ENCODE measurements at regions not wholly inside any gene's neighbourhood (a gene's known extent, or its start where the extent isn't known, plus 50 kb on each side); places are given as distances from the start of the nearest gene placed in this dataset.

DNA sequence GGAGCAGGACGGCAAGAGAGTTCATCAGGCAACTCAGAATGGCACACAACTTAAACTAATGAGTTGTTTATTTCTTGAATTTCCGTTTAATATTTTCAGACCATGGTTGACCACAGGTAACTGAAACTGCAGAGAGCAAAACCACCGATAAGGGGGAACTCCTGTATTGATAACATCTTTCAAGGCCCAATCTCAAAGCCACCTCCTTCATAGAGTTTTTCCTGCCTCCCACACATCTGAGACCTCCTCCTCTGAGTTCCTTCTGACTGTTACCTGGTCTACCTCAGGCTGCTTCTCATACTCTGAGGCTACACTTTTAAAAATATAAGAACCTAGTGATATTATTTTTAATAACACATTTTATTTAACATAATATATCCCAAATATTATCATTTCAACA is 341.5 kb upstream of the NPVF start:
- Histone ChIP-seq H3K9me3 (no peaks in the 10 kb centered on the region), H3K27me3 (no peaks in the 10 kb centered on the region), H3K4me1 (no peaks in the 10 kb centered on the region), H3K36me3 (no peaks in the 10 kb centered on the region), H3K4me3 (no peak overlapping the region), H3K27ac (no peak overlapping the region)
- intact Hi-C loops (cut with DNase I; ENCODE audit: low total_unique reads), result loop anchor here (10.0 kb wide), 1 partner anchor 315 kb away; no protein-coding TSS in a partner anchor
- TF ChIP-seq POLR2A (IDR thresholded peaks at IDR 0.05), result no peak
- TF ChIP-seq, protein P1, sequence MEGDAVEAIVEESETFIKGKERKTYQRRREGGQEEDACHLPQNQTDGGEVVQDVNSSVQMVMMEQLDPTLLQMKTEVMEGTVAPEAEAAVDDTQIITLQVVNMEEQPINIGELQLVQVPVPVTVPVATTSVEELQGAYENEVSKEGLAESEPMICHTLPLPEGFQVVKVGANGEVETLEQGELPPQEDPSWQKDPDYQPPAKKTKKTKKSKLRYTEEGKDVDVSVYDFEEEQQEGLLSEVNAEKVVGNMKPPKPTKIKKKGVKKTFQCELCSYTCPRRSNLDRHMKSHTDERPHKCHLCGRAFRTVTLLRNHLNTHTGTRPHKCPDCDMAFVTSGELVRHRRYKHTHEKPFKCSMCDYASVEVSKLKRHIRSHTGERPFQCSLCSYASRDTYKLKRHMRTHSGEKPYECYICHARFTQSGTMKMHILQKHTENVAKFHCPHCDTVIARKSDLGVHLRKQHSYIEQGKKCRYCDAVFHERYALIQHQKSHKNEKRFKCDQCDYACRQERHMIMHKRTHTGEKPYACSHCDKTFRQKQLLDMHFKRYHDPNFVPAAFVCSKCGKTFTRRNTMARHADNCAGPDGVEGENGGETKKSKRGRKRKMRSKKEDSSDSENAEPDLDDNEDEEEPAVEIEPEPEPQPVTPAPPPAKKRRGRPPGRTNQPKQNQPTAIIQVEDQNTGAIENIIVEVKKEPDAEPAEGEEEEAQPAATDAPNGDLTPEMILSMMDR (IDR thresholded peaks at IDR 0.05), result no peak
- TF ChIP-seq POLR2AphosphoS5 (IDR thresholded peaks at IDR 0.05), result no peak
- no peak for DNase-seq (ENCODE audit: low spot score in 2 of 2)

- Histone ChIP-seq H3K9me3 (no peaks in the 10 kb centered on the region), H3K27me3 (no peaks in the 10 kb centered on the region), H3K36me3 (no peaks in the 10 kb centered on the region), H3K4me3 (no peak overlapping the region), H3K27ac (no peak overlapping the region), H3K4me1 (no peaks in the 10 kb centered on the region)
- DNase-seq (ENCODE audit: low spot score in 2 of 2), result no peak
- TF ChIP-seq POLR2AphosphoS5 (IDR thresholded peaks at IDR 0.05), result no peak
- no peak for TF ChIP-seq POLR2A (IDR thresholded peaks at IDR 0.05)
- TF ChIP-seq, protein P1 (IDR thresholded peaks at IDR 0.05), result no peak
- intact Hi-C loops (cut with DNase I; ENCODE audit: low total_unique reads), result no loop called here
These were observed 344.1 kb upstream of the NPVF start for GRCh38 chr7:25572423-25572822.

DNA sequence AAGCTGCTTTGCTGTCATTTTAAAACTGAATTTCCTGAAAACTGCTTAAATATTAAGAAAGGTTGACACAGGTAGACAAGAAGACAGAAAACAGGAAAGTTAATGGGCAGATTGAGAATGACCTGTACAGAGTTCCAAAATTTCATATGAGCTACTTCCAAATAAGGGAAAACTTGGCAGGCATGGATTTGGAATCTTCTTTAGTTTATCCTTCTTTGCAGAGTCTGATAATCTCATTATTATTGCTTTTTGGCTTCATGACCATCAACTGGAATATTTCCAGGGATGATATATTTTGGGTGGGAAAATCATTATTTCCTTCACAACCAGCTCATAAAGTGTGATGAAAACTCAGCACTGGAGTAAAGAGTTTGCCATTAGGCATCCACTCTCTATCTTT is 346.5 kb upstream of the NPVF start:
- TF ChIP-seq, protein P1 (IDR thresholded peaks at IDR 0.05), result no peak
- no peak for TF ChIP-seq POLR2AphosphoS5 (IDR thresholded peaks at IDR 0.05)
- no peak for TF ChIP-seq POLR2A (IDR thresholded peaks at IDR 0.05)
- Histone ChIP-seq H3K4me3 (no peak overlapping the region), H3K4me1 (no peaks in the 10 kb centered on the region), H3K27me3 (no peaks in the 10 kb centered on the region), H3K27ac (no peak overlapping the region), H3K36me3 (no peaks in the 10 kb centered on the region), H3K9me3 (no peaks in the 10 kb centered on the region)
- no peak for DNase-seq (ENCODE audit: low spot score in 2 of 2)
- intact Hi-C loops (cut with DNase I; ENCODE audit: low total_unique reads), result no loop called here

DNA sequence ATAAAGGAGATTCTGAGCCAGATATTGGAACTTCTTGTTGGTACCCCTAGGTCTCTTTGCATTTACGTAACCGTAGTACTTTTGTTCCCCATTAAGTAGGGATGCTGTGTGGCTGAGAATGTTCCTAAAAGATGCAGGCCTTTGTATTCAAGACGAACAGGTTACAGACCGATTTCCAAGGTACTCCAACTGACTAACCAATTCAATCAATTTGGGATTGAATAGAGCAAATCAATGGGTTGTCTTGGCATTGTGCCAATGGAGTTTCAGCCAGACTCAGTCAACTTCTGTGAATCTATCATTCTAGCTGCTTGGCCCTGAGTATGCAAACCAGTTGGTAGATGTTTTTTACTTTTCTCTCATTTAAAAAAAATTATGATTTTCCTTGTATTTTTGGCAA is 347.3 kb upstream of the NPVF start:
- no peak overlapping the region for H3K4me3 ChIP-seq
- TF ChIP-seq POLR2A (IDR thresholded peaks at IDR 0.05) (no peak), POLR2AphosphoS5 (IDR thresholded peaks at IDR 0.05) (no peak)
- TF ChIP-seq, protein P1 (IDR thresholded peaks at IDR 0.05), result no peak
- no peak overlapping the region for H3K27ac ChIP-seq
- no peaks in the 10 kb centered on the region for H3K36me3 ChIP-seq
- no peak for DNase-seq (ENCODE audit: low spot score in 2 of 2)
- no peaks in the 10 kb centered on the region for H3K27me3 ChIP-seq
- no peaks in the 10 kb centered on the region for H3K9me3 ChIP-seq
- intact Hi-C loops (cut with DNase I; ENCODE audit: low total_unique reads), result no loop called here
- H3K4me1 ChIP-seq, result no peaks in the 10 kb centered on the region

GRCh38 chr7:25578991-25579777 is 350.9 kb upstream of the NPVF start:
- no peak for DNase-seq (ENCODE audit: low spot score in 2 of 2)
- H3K36me3 ChIP-seq, result no peaks in the 10 kb centered on the region
- no peak overlapping the region for H3K4me3 ChIP-seq
- no peaks in the 10 kb centered on the region for H3K4me1 ChIP-seq
- intact Hi-C loops (cut with DNase I; ENCODE audit: low total_unique reads), result no loop called here
- no peak overlapping the region for H3K27ac ChIP-seq
- H3K9me3 ChIP-seq, result no peaks in the 10 kb centered on the region
- H3K27me3 ChIP-seq, result no peaks in the 10 kb centered on the region
- TF ChIP-seq, protein P1 (IDR thresholded peaks at IDR 0.05), result no peak
- TF ChIP-seq POLR2A (IDR thresholded peaks at IDR 0.05) (no peak), POLR2AphosphoS5 (IDR thresholded peaks at IDR 0.05) (no peak)

Measured in breast epithelium (tissue), 4 donors.